Loucy (cell line): ENCODE measurements at regions not wholly inside any gene's neighbourhood (a gene's known extent, or its start where the extent isn't known, plus 50 kb on each side); places are given as distances from the start of the nearest gene placed in this dataset.

ENCODE experiments used
- EZH2phosphoT487 ChIP-seq: fragments of 200-600 bp; IDR thresholded peaks from 2 replicates; pipeline ENCODE4 v1.6.1; 2018; ENCODE audit warnings: antibody characterized with exemption, mild to moderate bottlenecking, moderate library complexity, borderline replicate concordance
- TF ChIP-seq, protein P1 (sequence below): fragments of 200-600 bp; sonication (generic); conservative IDR thresholded peaks from 2 replicates; pipeline ENCODE4 v1.5.1; 2014; ENCODE audit warnings: mild to moderate bottlenecking, antibody characterized with exemption, low read length

DNA sequence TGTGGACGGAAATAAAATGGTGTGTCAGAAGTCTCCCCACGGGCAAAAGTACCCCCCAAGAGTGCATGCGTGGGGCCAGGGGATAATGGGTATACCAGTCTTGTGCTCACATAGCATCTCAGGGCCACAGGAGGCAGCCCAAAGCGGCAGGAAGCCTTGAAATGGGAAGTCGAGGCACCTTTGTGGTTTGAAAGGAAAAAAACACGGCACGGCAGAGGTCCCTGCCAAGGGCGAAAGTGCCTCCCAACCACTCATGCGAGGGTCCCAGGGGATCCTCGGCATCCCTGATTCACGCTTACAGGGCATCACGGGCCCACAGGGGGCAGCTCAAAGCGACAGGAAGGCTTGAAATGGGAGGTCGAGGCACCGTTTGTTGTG is 583.2 kb downstream of the ALG10 start:
- TF ChIP-seq, protein P1, sequence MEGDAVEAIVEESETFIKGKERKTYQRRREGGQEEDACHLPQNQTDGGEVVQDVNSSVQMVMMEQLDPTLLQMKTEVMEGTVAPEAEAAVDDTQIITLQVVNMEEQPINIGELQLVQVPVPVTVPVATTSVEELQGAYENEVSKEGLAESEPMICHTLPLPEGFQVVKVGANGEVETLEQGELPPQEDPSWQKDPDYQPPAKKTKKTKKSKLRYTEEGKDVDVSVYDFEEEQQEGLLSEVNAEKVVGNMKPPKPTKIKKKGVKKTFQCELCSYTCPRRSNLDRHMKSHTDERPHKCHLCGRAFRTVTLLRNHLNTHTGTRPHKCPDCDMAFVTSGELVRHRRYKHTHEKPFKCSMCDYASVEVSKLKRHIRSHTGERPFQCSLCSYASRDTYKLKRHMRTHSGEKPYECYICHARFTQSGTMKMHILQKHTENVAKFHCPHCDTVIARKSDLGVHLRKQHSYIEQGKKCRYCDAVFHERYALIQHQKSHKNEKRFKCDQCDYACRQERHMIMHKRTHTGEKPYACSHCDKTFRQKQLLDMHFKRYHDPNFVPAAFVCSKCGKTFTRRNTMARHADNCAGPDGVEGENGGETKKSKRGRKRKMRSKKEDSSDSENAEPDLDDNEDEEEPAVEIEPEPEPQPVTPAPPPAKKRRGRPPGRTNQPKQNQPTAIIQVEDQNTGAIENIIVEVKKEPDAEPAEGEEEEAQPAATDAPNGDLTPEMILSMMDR = no peak
- no peak for TF ChIP-seq EZH2phosphoT487
